Stomach smooth muscle (tissue), 2 donors: ENCODE measurements at regions not wholly inside any gene's neighbourhood (a gene's known extent, or its start where the extent isn't known, plus 50 kb on each side); places are given as distances from the start of the nearest gene placed in this dataset.
"Not testable (repeated sequence)": the region's sequence is repeated elsewhere in the genome, so short reads cannot be mapped to it uniquely, and the experiment has no call there.

ENCODE experiments used
- H3K27ac ChIP-seq: one replicate; pipeline ENCODE4 v1.7.0; 2013; ENCODE audit warnings: mild to moderate bottlenecking, low read length, inconsistent platforms
- H3K27me3 ChIP-seq, 2 donors: one replicate each; pipeline ENCODE4 v1.7.0; 2013; ENCODE audit warnings: low read length in 2 of 2; ENCODE audit not compliant: insufficient read depth in 2 of 2, control insufficient read depth in 1 of 2
- H3K36me3 ChIP-seq, 2 donors: one replicate each; pipeline ENCODE4 v1.7.0; 2013; ENCODE audit warnings: low read length in 2 of 2; ENCODE audit not compliant: control insufficient read depth in 2 of 2, insufficient read depth in 2 of 2
- H3K4me1 ChIP-seq: one replicate; pipeline ENCODE4 v1.7.0; 2013; ENCODE audit warnings: low read length; ENCODE audit not compliant: control insufficient read depth, insufficient read depth
- H3K4me3 ChIP-seq, 2 donors: one replicate each; pipeline ENCODE4 v1.7.0; 2013; ENCODE audit warnings: low read length in 2 of 2
- H3K9ac ChIP-seq, 2 donors: one replicate each; pipeline ENCODE4 v1.7.0; 2013; ENCODE audit warnings: low read length in 2 of 2, mild to moderate bottlenecking in 1 of 2
- H3K9me3 ChIP-seq, 2 donors: one replicate each; pipeline ENCODE4 v1.7.0; 2013; ENCODE audit warnings: low read length in 2 of 2; ENCODE audit not compliant: control insufficient read depth in 2 of 2
- donor health status: healthy.
- donor health status: Pancreatic carcinoma.

DNA sequence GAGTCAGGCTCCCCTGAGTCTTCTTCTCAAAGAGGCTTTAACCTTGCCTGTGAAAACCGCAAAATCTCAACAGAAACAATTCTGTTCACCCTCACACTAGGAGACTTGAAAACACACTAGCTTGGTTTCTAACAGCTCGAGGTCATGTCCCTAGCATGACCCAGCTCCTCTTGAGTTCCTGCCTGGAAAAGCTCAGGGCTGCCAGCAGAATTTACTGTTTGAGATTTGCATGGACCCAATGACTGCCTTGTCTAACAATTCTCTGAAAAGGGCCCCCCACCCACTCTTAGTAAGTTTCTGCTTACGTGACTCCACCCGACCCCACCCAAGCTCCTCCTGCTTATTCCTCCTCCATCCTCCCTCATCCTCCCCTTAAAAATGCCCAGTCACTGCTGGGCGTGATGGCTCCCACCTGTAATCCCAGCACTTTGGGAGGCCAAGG lies 85.1 kb upstream of the KMT2C start:
- Histone ChIP-seq H3K4me3 (no peak overlapping the region), H3K36me3 (no peaks in the 10 kb centered on the region), H3K27ac (no peak overlapping the region), H3K4me1 (peaks cover 10% of the 10 kb centered on the region), H3K9me3 (peaks cover 0 to 6% of the 10 kb centered on the region in 2 donors), H3K9ac (no peak overlapping the region), H3K27me3 (no peaks in the 10 kb centered on the region)

- Histone ChIP-seq H3K36me3 (no peaks in the 10 kb centered on the region), H3K9me3 (peaks cover 0 to 6% of the 10 kb centered on the region in 2 donors), H3K27me3 (no peaks in the 10 kb centered on the region), H3K4me3 (no peak overlapping the region), H3K4me1 (peaks cover 10% of the 10 kb centered on the region), H3K9ac (no peak overlapping the region), H3K27ac (no peak overlapping the region)
Observed at GRCh38 chr7:152519290-152519689, 83.5 kb upstream of the KMT2C start.

GRCh38 chr7:152516216-152516615 lies 80.4 kb upstream of the KMT2C start:
- no peaks in the 10 kb centered on the region for H3K36me3 ChIP-seq
- no peaks in the 10 kb centered on the region for H3K27me3 ChIP-seq
- peaks cover 0 to 6% of the 10 kb centered on the region in 2 donors for H3K9me3 ChIP-seq
- H3K4me3 ChIP-seq, result no peak overlapping the region
- peaks cover 2% of the 10 kb centered on the region for H3K4me1 ChIP-seq
- no peak overlapping the region for H3K27ac ChIP-seq
- H3K9ac ChIP-seq, result no peak overlapping the region

DNA sequence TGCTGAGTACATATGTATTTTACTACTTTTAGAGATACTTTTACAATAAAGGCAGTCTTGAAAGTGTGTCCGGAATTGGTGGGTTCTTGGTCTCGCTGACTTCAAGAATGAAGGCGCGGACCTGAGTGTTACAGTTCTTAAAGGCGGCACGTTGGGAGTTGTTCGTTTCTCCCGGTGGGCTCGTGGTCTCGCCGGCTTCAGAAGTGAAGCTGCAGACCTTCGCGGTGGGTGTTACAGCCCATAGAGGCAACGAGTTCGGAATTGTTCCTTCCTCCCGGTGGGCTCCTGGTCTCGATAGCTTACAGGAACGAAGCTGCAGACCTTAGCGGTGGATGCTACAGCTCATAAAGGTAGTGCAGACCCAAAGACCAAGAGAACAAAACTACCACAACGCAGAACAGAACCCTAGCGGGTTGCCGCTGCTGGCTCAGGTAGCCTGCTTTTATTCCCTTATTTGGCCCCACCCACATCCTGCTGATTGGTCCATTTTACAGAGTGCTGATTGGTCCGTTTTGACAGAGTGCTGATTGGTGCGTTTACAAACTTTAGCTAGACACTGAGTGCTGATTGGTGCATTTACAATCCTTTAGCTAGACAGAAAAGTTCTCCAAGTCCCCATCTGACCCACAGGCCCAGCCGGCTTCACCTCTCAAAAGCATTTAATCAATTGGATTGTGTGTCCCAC lies 79.6 kb upstream of the KMT2C start:
- not testable (repeated sequence) for H3K27ac ChIP-seq, H3K4me1 ChIP-seq, H3K4me3 ChIP-seq, H3K36me3 ChIP-seq, H3K9me3 ChIP-seq, H3K27me3 ChIP-seq, H3K9ac ChIP-seq

- Histone ChIP-seq H3K4me3 (no peak overlapping the region), H3K4me1 (peaks cover 2% of the 10 kb centered on the region), H3K36me3 (no peaks in the 10 kb centered on the region), H3K9ac (no peak overlapping the region), H3K27me3 (no peaks in the 10 kb centered on the region), H3K27ac (no peak overlapping the region), H3K9me3 (peaks cover 0 to 6% of the 10 kb centered on the region in 2 donors)
Observed at GRCh38 chr7:152514771-152515105, 78.9 kb upstream of the KMT2C start.

GRCh38 chr7:152513861-152514770 lies 78.3 kb upstream of the KMT2C start:
- Histone ChIP-seq H3K36me3 (no peaks in the 10 kb centered on the region), H3K27me3 (no peaks in the 10 kb centered on the region), H3K9me3 (peaks cover 0 to 1% of the 10 kb centered on the region in 2 donors), H3K27ac (no peak overlapping the region), H3K4me1 (peaks cover 2% of the 10 kb centered on the region), H3K4me3 (no peak overlapping the region), H3K9ac (no peak overlapping the region)

- H3K4me1 ChIP-seq, result peaks cover 2% of the 10 kb centered on the region
- H3K27me3 ChIP-seq, result no peaks in the 10 kb centered on the region
- H3K9ac ChIP-seq, result no peak overlapping the region
- H3K9me3 ChIP-seq, result no peaks in the 10 kb centered on the region
- H3K27ac ChIP-seq, result no peak overlapping the region
- no peak overlapping the region for H3K4me3 ChIP-seq
- no peaks in the 10 kb centered on the region for H3K36me3 ChIP-seq
Observed at GRCh38 chr7:152512706-152513105, 76.9 kb upstream of the KMT2C start.

DNA sequence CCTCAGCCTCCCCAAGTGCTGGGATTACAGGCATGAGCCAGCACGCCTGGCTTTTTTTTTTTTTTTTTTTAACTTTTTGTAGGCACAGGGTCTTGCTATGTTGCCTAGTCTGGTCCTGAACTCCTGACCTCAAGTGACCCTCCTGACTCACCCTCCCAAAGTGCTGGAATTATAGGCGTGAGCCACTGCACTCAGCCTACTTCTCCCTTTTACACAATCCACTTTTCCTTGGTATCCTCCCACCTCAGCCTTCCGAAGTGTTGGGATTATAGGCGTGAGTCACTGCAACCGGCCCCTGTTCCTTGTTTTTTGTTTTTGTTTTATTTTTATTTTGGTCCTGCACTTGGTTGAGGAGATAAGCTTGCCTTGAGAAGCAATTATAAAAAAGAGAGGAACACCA lies 75.9 kb upstream of the KMT2C start:
- Histone ChIP-seq H3K4me1 (peaks cover 2% of the 10 kb centered on the region), H3K36me3 (no peaks in the 10 kb centered on the region), H3K4me3 (no peak overlapping the region), H3K27ac (no peak overlapping the region), H3K27me3 (no peaks in the 10 kb centered on the region), H3K9me3 (no peaks in the 10 kb centered on the region), H3K9ac (no peak overlapping the region)

GRCh38 chr7:152508701-152509100 lies 72.9 kb upstream of the KMT2C start:
- H3K27ac ChIP-seq, result no peak overlapping the region
- H3K4me3 ChIP-seq, result no peak overlapping the region
- H3K9ac ChIP-seq, result no peak overlapping the region
- H3K9me3 ChIP-seq, result no peaks in the 10 kb centered on the region
- H3K4me1 ChIP-seq, result peaks cover 2% of the 10 kb centered on the region
- H3K36me3 ChIP-seq, result no peaks in the 10 kb centered on the region
- no peaks in the 10 kb centered on the region for H3K27me3 ChIP-seq

DNA sequence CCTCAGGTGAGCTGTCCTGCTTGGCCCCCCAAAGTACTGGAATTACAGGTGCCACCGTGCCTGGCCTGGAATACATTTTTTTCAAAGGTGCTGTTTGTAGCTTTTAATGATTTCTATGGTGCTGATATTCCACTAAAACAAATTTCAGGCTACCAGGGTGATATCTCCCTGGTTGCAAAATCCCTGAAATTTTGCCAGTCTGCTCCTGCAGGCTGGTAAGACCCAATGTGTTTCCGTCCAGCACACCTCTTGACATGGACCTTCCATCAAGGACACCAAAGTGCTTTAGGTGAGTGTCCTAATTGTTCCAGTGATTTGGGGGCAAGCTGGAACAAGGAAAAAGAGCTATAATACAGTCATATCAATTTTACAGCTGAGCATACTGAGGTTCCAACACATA lies 69.8 kb upstream of the KMT2C start:
- Histone ChIP-seq H3K36me3 (no peaks in the 10 kb centered on the region), H3K4me1 (no peaks in the 10 kb centered on the region), H3K27ac (no peak overlapping the region), H3K27me3 (no peaks in the 10 kb centered on the region), H3K9ac (no peak overlapping the region), H3K9me3 (no peaks in the 10 kb centered on the region), H3K4me3 (no peak overlapping the region)

- Histone ChIP-seq H3K27ac (no peak overlapping the region), H3K9me3 (no peaks in the 10 kb centered on the region), H3K36me3 (no peaks in the 10 kb centered on the region), H3K27me3 (no peaks in the 10 kb centered on the region), H3K9ac (no peak overlapping the region), H3K4me3 (no peak overlapping the region), H3K4me1 (no peaks in the 10 kb centered on the region)
Observed at GRCh38 chr7:152504816-152505215, 69.0 kb upstream of the KMT2C start.
